IPS-18c (cell line): ENCODE measurements at regions not wholly inside any gene's neighbourhood (a gene's known extent, or its start where the extent isn't known, plus 50 kb on each side); places are given as distances from the start of the nearest gene placed in this dataset.
"Not testable (repeated sequence)": the region's sequence is repeated elsewhere in the genome, so short reads cannot be mapped to it uniquely, and the experiment has no call there.

ENCODE experiments used
- H3K4me3 ChIP-seq: 2 replicates; pipeline ENCODE4 v1.7.0; 2013; ENCODE audit warnings: low read depth, mild to moderate bottlenecking, low read length, moderate library complexity; ENCODE audit not compliant: insufficient read depth
- H3K9me3 ChIP-seq: one replicate; pipeline ENCODE4 v1.6.1; 2013; ENCODE audit warnings: mild to moderate bottlenecking, low read length, moderate library complexity; ENCODE audit not compliant: control insufficient read depth, insufficient read depth

DNA sequence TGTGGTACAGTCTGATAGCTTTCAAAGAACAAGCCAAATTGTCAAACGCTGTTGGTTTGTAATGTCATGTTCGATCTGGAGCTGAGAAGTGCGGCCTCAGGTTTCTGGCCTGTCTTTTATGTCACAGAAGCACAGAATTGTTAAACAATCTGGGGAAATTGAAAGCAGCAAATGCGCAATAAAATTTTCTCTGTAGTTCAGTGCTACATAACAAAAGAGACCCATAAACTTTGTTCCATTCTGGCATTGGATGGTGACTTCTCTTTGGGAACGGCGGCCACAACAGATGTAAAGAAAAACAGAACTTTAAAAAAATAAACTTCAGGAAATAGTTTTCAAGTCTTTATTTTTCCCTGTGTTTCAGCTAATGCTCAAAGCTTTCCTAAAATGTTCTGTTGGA, 106.9 kb downstream of the PRL start:
- H3K4me3 ChIP-seq = no peak overlapping the region
- peaks cover 2% of the 10 kb centered on the region for H3K9me3 ChIP-seq

GRCh38 chr6:22194188-22194921, 102.5 kb downstream of the PRL start:
- no peak overlapping the region for H3K4me3 ChIP-seq
- no peaks in the 10 kb centered on the region for H3K9me3 ChIP-seq

DNA sequence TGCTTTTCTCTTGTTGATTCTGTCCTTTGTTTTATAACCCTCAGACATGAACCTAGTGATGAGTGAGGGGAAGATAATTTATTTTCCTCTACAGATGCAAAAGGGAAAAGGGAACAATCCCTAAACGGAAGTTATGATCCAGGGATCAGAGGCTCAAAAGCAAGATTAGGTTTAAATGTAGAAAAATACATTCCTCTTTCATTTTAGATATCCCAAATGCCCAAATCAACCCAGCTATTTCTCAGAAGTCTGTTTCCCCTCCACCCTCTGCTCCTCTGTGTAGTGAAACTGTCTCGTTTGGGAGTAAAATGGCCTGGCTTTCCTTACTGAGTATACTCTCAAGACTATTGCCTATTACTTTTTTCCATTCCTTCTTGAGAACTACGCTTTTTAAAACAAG, 97.1 kb downstream of the PRL start:
- Histone ChIP-seq H3K4me3 (no peak overlapping the region), H3K9me3 (no peaks in the 10 kb centered on the region)

DNA sequence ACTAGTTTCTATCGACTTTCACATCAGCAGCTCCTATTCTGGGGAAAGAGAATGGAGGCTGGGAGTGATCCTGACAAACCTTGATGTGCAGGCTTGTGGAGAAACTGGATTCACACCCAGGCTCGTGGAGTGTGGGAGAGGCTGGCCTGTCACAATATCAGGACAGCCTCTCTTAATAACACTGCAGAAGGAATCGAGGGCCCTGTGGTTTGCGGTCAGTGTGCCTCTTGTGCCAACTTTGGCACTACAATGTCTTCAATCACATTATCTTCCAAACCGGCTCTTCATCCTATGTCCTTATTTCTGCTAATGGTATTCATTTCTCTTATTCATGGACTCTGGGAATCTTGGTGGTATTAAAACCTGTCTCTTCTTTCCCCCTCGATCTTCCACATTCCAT, 92.7 kb downstream of the PRL start:
- H3K9me3 ChIP-seq = no peaks in the 10 kb centered on the region

GRCh38 chr6:22205266-22205665, 91.6 kb downstream of the PRL start:
- Histone ChIP-seq H3K4me3 (no peak overlapping the region), H3K9me3 (no peaks in the 10 kb centered on the region)

More for the DNA sequence above, 92.7 kb downstream of the PRL start:
- H3K4me3 ChIP-seq = no peak overlapping the region

DNA sequence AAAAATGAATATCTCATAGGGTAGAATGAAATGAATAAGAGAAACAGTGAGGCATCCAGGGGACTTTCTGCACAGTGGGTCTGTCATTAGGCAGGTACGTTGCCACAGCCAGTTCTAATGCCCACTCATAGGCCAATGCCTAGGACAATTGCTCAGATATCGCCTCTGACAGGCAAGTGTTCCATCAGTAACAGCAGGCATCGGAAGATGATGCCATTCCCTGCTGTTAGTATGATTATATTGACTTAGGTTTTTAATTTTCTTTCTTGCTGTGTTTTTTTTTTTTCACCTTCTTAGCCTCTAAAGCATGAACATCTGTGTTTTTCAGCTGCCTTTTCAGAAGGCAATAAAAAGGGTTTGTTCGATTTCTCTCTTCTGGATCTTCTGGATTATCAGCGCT, 90.7 kb downstream of the PRL start:
- Histone ChIP-seq H3K4me3 (no peak overlapping the region), H3K9me3 (no peaks in the 10 kb centered on the region)

GRCh38 chr6:22208026-22208425, 88.8 kb downstream of the PRL start:
- H3K4me3 ChIP-seq = no peak overlapping the region
- H3K9me3 ChIP-seq = no peaks in the 10 kb centered on the region

DNA sequence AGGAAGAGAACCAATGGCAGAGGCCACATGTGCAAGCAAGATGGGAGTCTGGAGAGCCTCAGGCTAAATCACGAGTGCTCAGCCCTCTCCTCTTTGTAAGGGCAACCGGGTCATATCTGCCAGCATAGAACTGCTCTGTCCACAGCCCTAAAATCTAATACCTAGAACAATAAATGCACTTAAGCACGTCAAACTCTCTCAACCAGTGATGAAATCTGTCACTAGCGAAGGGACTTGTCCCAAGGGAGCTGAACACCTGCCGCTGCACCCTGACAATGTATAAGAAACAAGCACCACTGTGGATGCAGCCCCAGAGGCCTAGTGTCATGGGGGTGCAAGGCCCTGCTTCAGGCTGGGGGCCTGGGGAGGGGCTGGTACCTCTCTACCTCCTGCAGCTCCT, 82.5 kb downstream of the PRL start:
- Histone ChIP-seq H3K9me3 (peaks cover 2% of the 10 kb centered on the region), H3K4me3 (no peak overlapping the region)

DNA sequence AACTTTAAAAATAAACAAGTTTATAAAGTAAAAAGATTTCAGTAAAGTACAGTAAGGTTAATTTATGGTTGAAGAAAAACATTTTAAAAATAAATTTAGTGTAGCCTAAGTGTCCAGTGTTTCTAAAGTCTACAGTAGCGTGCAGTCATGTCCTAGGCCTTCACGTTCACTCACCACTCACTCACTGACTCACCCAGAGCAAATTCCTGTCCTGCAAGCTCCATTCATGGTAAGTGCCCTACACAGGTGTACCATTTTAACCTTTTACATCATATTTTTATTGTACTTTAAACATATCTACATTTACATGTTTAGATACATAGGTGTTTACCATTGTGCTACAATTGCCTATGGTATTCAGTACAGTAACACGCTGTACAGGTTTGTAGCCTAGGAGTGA, 81.4 kb downstream of the PRL start:
- H3K9me3 ChIP-seq, H3K4me3 ChIP-seq: not testable (repeated sequence)

GRCh38 chr6:22218410-22218809, 78.4 kb downstream of the PRL start:
- peaks cover 2% of the 10 kb centered on the region for H3K9me3 ChIP-seq
- H3K4me3 ChIP-seq = no peak overlapping the region

GRCh38 chr6:22219925-22220324, 76.9 kb downstream of the PRL start:
- no peaks in the 10 kb centered on the region for H3K9me3 ChIP-seq
- H3K4me3 ChIP-seq = no peak overlapping the region

DNA sequence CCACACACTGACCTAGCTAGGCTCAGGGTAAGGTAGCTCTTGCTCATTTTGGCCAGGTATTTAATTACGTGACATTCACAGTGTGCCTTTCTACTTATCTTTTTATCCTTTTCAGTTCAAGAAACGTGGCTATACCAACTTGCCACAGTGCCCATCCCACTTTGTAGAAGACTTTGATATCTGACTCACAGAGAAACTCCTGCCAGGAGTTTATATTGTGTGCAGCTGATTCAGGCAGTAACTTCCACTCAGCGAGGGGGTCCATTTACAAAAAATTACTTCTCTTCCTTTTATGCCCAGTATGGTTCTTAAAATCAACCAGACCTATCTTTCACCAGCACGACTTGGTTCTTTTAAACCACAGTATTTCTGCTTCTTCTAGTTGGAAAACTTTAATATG, 75.6 kb downstream of the PRL start:
- no peaks in the 10 kb centered on the region for H3K9me3 ChIP-seq
- no peak overlapping the region for H3K4me3 ChIP-seq

DNA sequence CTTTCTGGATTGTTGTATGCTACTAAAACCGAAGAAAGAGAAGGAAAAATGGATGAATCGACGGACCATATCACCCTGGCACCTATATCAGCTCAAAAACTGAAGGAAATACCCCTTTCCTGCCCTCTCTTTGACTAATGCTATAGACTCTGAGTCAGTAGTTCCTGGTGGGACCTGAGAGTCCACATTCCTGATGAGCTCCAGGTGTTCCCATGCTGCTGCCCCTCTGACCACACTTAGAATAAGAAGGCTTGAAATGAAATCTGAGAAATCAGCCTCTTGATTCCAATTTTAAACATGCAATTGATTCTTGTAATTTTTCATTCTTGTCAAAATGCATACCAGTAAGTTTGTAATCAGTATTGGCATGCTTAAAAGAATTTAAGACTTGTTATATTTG, 75.2 kb downstream of the PRL start:
- Histone ChIP-seq H3K4me3 (no peak overlapping the region), H3K9me3 (no peaks in the 10 kb centered on the region)

GRCh38 chr6:22222469-22222868, 74.4 kb downstream of the PRL start:
- no peak overlapping the region for H3K4me3 ChIP-seq
- H3K9me3 ChIP-seq = no peaks in the 10 kb centered on the region

DNA sequence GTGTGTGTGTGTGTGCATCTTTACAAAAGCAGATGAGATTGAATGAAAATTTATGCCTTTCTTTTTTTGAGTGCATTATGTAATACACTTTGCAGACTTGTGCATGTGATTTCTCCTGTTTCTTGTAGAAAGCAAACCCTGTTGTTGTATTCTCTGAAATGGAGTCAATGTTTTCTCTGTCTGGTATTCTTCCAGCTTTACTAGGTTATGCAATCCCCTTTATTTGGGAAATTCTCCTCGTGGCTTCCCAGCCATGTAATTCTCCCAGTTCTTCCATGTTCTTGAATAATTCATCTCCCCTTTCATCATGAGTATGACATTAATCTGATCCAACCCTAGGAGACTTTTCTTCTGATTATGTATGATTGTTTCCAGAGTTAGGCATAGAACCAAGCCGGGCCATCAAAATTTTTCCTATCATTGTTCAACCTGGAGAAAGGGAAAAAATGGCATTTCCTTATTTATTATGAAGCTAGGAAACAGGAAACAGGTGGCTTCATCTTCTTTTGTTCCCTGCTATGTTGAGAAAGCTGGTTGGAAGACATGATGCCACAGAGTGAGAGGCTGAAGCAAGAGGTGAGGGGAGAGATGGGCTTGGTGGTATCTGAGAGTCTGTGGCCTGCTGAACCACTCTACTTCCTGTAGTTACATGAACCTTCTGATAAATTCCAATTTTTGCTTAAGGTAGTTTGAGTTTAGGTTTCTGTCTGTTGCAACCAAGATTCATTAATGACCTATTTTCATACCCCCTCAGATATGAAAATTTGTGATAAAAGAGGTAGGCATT, 68.8 kb downstream of the PRL start:
- Histone ChIP-seq H3K4me3 (no peak overlapping the region), H3K9me3 (no peaks in the 10 kb centered on the region)

DNA sequence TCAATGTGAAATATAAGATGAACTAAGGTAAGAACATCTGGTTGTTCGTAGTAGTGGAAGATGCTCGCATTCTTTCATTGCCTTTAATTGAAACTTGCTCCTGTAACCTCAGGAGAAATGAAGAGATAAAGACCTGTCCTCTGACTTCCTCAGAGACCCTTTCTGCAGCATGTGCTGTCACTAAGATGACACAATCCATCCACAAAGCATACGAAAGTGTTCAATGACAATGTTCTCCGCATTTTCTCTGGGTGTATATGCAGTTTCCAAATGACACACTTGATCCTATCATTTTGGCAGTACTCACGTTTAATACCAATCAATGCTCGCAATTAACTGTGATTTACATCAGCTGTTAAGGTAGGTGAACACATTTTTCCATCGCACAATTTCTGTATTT, 65.8 kb downstream of the PRL start:
- no peaks in the 10 kb centered on the region for H3K9me3 ChIP-seq
- H3K4me3 ChIP-seq = no peak overlapping the region

- Histone ChIP-seq H3K9me3 (no peaks in the 10 kb centered on the region), H3K4me3 (no peak overlapping the region)
These were observed 65.2 kb downstream of the PRL start for GRCh38 chr6:22231616-22232015.

DNA sequence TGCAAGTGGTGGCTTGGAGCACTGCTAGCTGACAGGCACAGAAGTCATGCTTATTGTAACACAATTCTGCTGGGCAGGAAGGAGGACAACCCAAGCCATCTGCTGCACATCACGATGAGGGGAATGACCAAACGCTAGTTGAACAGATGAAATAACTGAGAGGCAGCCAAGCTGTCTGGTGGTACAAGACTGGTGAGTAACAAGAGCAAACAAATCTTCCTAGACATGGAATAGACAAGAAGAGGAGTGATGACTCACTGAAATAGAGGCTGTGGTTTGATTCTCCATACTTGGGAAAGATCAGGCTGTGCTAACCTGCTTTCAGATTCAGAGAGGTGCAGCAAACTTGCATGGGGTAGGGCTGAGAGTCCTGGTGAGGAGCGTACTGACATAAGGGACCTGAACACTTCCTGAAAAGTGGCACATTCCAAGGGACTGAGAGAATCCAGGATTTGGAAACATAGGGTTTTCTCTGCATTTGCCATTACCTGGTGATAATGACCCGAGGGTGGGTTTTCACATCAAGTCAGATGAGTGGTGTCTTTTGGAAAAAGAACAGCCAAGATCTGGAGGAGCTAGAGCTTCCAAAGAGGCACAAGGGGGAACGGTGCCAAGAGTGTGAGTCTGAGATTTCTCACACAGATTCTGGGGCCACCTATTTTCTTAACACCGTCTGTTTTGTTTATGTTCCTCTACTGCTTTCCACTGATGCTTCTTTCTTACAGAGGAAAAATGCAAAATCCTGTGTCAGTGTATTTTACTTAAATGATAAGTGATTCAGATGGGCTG, 60.0 kb downstream of the PRL start:
- H3K9me3 ChIP-seq = no peaks in the 10 kb centered on the region
- H3K4me3 ChIP-seq = no peak overlapping the region
